DOHH2 (cell line): ENCODE measurements at regions not wholly inside any gene's neighbourhood (a gene's known extent, or its start where the extent isn't known, plus 50 kb on each side); places are given as distances from the start of the nearest gene placed in this dataset.

Experiments used
- EZH2phosphoT487 ChIP-seq: fragments of 200-600 bp; sonication (generic); IDR thresholded peaks from 2 replicates; pipeline ENCODE4 v1.6.1; 2017; ENCODE audit warnings: borderline replicate concordance, mild to moderate bottlenecking, antibody characterized with exemption, low read length, moderate library complexity, mixed read lengths
- TF ChIP-seq, protein P1 (sequence below): fragments of 200-600 bp; sonication (generic); IDR thresholded peaks from one replicate; pipeline ENCODE4 v1.5.1; 2014; ENCODE audit warnings: antibody characterized with exemption, mild to moderate bottlenecking, low read depth, low read length; ENCODE audit not compliant: poor library complexity, severe bottlenecking

DNA sequence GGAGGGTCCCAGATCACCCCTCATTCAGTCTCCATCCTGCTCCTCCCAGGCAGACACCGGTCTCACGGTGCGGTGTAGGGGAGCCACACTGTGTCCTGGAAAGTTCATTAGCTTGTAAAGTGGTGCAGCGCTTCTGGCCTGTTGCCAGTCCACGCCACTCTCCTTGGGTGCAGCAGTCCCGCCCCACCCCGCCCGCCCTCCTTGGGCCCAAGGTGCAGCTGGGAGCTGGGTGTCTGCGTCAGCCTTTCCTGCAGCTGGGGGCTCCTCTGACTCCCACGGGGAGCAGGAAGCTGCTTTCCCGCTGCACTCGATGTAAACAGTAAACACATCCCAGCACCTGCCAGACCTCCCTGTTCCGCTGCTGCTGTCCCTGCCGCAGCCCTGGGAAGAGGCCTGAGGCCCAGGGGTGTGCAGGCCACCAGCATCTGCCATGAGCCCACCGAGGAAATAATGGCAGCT lies 53.8 kb upstream of the ASB18 start:
- TF ChIP-seq, protein P1, sequence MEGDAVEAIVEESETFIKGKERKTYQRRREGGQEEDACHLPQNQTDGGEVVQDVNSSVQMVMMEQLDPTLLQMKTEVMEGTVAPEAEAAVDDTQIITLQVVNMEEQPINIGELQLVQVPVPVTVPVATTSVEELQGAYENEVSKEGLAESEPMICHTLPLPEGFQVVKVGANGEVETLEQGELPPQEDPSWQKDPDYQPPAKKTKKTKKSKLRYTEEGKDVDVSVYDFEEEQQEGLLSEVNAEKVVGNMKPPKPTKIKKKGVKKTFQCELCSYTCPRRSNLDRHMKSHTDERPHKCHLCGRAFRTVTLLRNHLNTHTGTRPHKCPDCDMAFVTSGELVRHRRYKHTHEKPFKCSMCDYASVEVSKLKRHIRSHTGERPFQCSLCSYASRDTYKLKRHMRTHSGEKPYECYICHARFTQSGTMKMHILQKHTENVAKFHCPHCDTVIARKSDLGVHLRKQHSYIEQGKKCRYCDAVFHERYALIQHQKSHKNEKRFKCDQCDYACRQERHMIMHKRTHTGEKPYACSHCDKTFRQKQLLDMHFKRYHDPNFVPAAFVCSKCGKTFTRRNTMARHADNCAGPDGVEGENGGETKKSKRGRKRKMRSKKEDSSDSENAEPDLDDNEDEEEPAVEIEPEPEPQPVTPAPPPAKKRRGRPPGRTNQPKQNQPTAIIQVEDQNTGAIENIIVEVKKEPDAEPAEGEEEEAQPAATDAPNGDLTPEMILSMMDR = no peak
- no peak for TF ChIP-seq EZH2phosphoT487
